ENCODE measurements at regions not wholly inside any gene's neighbourhood (a gene's known extent, or its start where the extent isn't known, plus 50 kb on each side); places are given as distances from the start of the nearest gene placed in this dataset.

- TF ChIP-seq TAF1 (IDR thresholded peaks at IDR 0.05; ENCODE audit: borderline replicate concordance, low read depth, low read length) = no peak
- TF ChIP-seq POLR2A (IDR thresholded peaks at IDR 0.05; ENCODE audit: low read depth, low read length) = no peak
Measured at GRCh38 chr4:182185491-182185890, 57.7 kb upstream of the TENM3 start.
